Activated gamma-delta T cell treated with anti-CD3 and anti-CD28 coated beads, Interleukin-2, amount 50 U/mL, for 16 hours (primary cell): ENCODE measurements at regions not wholly inside any gene's neighbourhood (a gene's known extent, or its start where the extent isn't known, plus 50 kb on each side); places are given as distances from the start of the nearest gene placed in this dataset.
A peak's percentile ranks its signal among the peaks of the same experiment; 100 is the strongest.

Experiments
- DNase-seq: peaks from one replicate; pipeline ENCODE4 v3.0.0-alpha.2; 2020; ENCODE audit warnings: low read depth

DNA sequence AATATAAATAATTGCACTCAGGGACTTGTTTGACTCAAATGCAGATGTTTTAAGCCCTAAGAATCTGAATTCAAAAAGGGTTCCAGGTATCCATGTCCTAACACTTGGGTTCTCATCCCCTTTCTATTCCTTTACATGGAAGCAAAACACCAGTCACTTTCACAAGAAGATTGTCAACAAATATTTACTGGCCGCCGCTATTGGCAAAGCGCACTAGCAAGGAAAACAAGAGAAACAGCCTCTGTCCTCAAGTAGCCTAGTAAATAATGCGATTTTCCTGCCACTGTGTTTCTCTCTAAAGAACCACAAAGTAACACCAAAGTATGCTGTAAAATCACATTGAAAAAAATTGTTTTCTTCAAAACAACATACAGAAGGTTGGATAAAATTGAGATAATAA is 66.7 kb upstream of the EZH2 start:
- DNase-seq = no peak

DNA sequence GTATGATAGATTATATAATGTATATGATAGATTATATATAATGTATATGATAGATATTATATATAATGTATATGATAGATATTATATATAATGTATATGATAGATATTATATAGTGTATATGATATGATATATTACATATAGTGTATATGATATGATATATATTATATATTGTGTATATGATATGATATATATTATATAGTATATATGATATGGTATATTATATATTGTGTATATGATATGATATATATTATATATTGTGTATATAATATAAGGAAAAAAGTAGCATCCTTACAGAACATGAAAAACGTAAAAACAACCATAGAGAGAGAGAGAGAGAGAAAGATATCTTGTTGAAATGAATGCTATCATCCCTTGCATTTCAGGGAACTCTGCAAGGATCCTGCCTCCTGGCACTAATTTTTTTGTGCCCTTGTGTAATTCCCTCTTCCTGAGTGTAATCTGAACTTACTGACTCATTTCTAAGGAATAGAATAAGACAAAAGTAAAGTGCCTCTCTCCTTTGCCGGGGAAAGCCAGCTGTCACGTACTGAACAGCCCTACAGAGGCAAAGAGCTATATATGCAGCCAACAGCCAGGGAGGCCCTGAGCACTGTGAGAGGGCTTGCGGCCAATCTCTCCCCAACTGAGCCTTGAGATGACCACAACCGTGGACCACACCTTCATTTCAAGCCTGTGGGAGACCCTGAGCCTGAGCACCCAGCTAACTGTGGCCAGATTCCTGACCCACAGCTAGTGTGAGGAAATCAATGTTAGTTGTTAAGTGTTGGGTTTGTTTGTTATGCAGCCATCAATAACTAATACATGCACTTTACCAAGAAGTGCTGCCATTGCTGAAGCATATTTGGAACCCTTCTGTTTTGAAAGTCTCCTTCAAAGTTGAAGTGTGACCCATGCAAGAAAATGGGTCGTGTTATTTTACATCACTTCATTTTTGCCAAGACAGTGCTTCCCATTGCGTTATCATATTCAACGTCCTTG is 61.1 kb upstream of the EZH2 start:
- DNase-seq = no peak

DNA sequence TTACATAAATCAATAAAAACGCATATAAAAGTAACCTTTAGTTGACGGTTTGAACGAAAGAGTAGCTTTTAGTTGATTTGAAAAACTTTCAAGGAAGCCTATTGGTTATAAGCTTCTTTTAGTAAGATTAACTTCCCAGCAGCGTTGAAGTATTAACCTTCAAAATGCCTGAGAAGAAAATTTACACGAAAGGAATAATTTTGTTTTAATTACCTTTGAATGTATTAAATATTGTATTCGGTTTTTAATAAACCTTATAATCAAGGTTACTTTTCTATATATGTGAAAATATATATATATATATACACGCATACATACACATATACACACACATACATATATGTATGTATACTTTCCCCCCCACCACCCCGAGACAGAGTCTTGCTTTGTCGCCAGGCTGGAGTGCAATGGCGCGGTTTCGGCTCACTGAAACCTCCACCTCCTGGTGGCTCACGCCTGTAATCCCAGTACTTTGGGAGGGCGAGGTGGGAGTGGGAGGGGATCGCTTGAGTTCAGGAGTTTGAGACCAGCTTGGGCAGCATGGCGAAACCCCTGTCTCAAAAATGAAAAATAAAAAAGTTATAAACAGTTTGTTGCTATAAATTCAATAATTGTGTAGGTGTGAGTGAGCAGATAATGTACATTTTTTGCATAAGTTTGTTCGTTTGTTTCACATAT is 57.6 kb upstream of the EZH2 start:
- peak; percentile 39 for DNase-seq

DNA sequence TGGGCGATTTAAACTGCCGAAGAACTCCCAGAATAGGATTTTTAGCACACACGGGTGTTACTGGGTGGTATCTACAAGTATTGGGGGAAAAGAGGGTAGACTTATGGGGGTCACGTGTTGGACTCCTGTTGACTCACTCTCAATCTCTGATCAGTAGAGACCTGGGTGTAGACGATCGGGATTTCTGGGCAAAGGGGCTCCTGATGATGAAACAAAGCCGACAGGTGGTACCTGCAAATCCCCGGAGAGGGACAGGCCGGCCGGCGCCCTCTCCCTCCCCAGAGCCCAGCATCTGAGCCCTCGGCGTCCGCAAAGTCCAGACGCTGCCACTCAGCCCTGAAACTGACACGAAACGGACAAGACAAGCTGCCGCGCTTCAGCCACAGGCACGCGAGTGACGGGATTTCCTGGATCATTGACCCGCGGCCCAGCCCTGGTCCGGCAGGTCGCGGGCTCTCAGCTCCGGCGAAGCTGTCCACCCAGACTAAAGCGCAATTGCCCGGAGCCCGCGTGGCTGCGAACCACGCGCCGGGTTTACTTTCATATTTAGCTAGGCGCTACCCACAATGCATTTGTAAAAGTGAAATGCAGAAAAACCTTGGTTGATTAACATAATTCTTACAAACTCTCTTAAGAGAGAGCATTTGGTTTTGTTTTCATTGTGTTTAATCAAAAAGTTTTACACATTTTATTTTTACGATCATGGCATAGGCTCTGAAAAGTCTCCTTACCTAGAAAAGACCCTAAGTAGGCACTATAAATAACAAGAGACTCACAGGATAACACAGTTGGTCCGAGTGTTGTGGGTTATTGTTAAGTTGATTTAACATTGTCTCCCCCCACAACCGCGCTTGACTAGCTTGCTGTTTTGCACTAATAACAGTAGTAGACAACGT is 56.9 kb upstream of the EZH2 start:
- DNase-seq = peak; percentile 54

DNA sequence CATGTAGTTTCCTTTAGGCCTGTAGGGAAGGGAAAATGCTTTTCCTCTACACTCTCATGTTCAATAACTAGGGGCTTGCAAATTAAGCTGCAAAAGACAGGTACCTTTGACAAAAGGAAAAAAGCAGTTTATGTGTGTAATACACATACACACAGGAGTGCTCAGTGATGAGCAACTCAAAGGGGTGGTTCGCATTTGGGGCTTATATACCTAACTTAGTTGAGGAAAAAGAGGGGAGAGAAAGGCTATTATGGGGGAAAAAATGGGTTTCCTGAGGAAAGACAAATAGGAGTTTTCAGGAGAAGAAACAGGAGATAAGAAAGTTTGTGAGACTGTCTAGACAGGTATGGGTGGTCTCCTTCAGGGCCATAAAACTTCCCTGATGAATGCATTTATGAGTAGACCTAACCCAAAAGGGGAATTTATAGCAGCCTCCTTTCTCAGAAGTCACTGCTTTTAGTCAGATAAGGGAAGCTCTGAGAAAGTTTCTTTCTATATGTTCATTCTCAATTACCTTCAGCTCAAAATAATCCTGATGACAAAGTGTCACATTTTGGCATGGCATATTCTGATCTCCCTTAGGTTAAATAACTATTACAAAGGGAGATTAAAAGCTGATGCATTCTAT is 55.2 kb upstream of the EZH2 start:
- DNase-seq = no peak

DNA sequence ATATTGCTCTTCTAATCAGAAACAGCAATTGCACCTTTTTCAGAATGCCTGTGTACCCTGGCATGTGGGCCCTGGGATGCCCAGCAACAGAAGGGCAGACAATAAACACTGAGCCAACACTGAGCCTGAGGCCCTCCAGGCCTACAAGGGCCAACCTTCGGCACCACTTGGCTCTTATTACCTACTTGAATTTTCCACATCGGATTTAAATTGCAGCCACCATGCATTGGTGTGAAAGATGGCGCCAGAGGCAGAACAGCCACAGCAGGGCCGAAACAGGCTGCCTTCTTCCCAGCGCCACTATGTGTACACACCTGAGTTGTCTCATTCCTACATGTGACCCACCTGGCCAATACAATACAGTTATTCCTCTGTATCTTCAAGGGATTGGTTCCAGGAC is 51.4 kb upstream of the EZH2 start:
- DNase-seq = no peak
